GM03348 (cell line): ENCODE measurements at regions not wholly inside any gene's neighbourhood (a gene's known extent, or its start where the extent isn't known, plus 50 kb on each side); places are given as distances from the start of the nearest gene placed in this dataset.
A peak's percentile ranks its signal among the peaks of the same experiment; 100 is the strongest.
"Not testable (repeated sequence)": the region's sequence is repeated elsewhere in the genome, so short reads cannot be mapped to it uniquely, and the experiment has no call there.

Source experiments
- DNase-seq: peaks from one replicate; pipeline ENCODE4 v3.0.0; 2012; ENCODE audit warnings: low spot score

GRCh38 chr5:111942661-111943401 lies 185.8 kb upstream of the NREP start:
- DNase-seq = peak; percentile 16

GRCh38 chr5:111942201-111942600 lies 185.2 kb upstream of the NREP start:
- no peak for DNase-seq

GRCh38 chr5:111937094-111937493 lies 180.1 kb upstream of the NREP start:
- DNase-seq = peak; percentile 21

GRCh38 chr5:111935835-111936234 lies 178.8 kb upstream of the NREP start:
- DNase-seq = no peak

- DNase-seq = no peak
These were observed 178.0 kb upstream of the NREP start for GRCh38 chr5:111935009-111935408.

GRCh38 chr5:111934511-111934910 lies 177.5 kb upstream of the NREP start:
- no peak for DNase-seq

GRCh38 chr5:111933086-111933485 lies 176.1 kb upstream of the NREP start:
- no peak for DNase-seq

- no peak for DNase-seq
These were observed 175.6 kb upstream of the NREP start for GRCh38 chr5:111932628-111933027.

- DNase-seq = no peak
These were observed 175.2 kb upstream of the NREP start for GRCh38 chr5:111932199-111932598.

- DNase-seq = no peak
These were observed 174.7 kb upstream of the NREP start for GRCh38 chr5:111931655-111932054.

GRCh38 chr5:111930905-111931461 lies 174.0 kb upstream of the NREP start:
- DNase-seq = no peak

GRCh38 chr5:111930449-111930848 lies 173.5 kb upstream of the NREP start:
- no peak for DNase-seq

- DNase-seq = peak; percentile 60
These were observed 172.9 kb upstream of the NREP start for GRCh38 chr5:111929867-111930266.

GRCh38 chr5:111929261-111929660 lies 172.3 kb upstream of the NREP start:
- no peak for DNase-seq

GRCh38 chr5:111928511-111928910 lies 171.5 kb upstream of the NREP start:
- no peak for DNase-seq

GRCh38 chr5:111927191-111927590 lies 170.2 kb upstream of the NREP start:
- DNase-seq = peak; percentile 16

- no peak for DNase-seq
These were observed 169.0 kb upstream of the NREP start for GRCh38 chr5:111926026-111926425.

GRCh38 chr5:111922344-111922743 lies 165.3 kb upstream of the NREP start:
- DNase-seq = no peak

GRCh38 chr5:111921691-111922090 lies 164.7 kb upstream of the NREP start:
- DNase-seq = not testable (repeated sequence)

- DNase-seq = no peak
These were observed 158.1 kb upstream of the NREP start for GRCh38 chr5:111914966-111915636.

GRCh38 chr5:111902436-111902835 lies 145.4 kb upstream of the NREP start:
- DNase-seq = no peak

GRCh38 chr5:111901296-111901695 lies 144.3 kb upstream of the NREP start:
- no peak for DNase-seq

GRCh38 chr5:111892949-111893348 lies 136.0 kb upstream of the NREP start:
- DNase-seq = peak; percentile 36
